K562 (cell line): ENCODE measurements at regions not wholly inside any gene's neighbourhood (a gene's known extent, or its start where the extent isn't known, plus 50 kb on each side); places are given as distances from the start of the nearest gene placed in this dataset.

Source experiments
- ARID1B ChIP-seq: fragments of 450-650 bp; IDR thresholded peaks from 2 replicates; pipeline ENCODE4 v1.6.1; 2016; ENCODE audit warnings: antibody characterized with exemption, mild to moderate bottlenecking, inconsistent platforms
- DACH1 ChIP-seq: fragments of 450-650 bp; IDR thresholded peaks from 2 replicates; pipeline ENCODE4 v1.6.1; 2018; ENCODE audit not compliant: partially characterized antibody
- DMBX1 ChIP-seq: fragments of 250-450 bp; sonication (Bioruptor Pico); IDR thresholded peaks from 2 replicates; pipeline ENCODE4 v1.8.0; 2022; ENCODE audit warnings: inconsistent platforms, mild to moderate bottlenecking, moderate library complexity, borderline replicate concordance
- FOXK1 ChIP-seq: sonication (generic); formaldehyde crosslinking; IDR thresholded peaks from 2 replicates; pipeline ENCODE4 v1.8.0; 2022; ENCODE audit warnings: missing genetic modification reagents, mild to moderate bottlenecking, borderline replicate concordance
- HCFC1 ChIP-seq: IDR thresholded peaks from 2 replicates; pipeline ENCODE4 v1.6.1; 2012; ENCODE audit warnings: low read depth, low read length, improper control_type of control experiment
- MAFF ChIP-seq: IDR thresholded peaks from 2 replicates; pipeline ENCODE4 v1.6.1; 2012; ENCODE audit warnings: low read length, improper control_type of control experiment
- MYNN ChIP-seq, 2 experiments: sonication (generic); formaldehyde crosslinking in 1 of 2; IDR thresholded peaks; 2 replicates each; pipeline versions ENCODE4 v1.5.0 to v1.6.1; 2016 to 2020; ENCODE audit warnings: antibody characterized with exemption in 1 of 2, missing genetic modification reagents in 1 of 2
- NBN ChIP-seq: fragments of 450-650 bp; IDR thresholded peaks from 2 replicates; pipeline ENCODE4 v1.6.1; 2016; ENCODE audit warnings: low read depth, mild to moderate bottlenecking
- SREBF1 ChIP-seq: fragments of 150-350 bp; IDR thresholded peaks from 2 replicates; pipeline ENCODE4 v1.6.1; 2014; ENCODE audit warnings: antibody characterized with exemption, low read depth, low read length, borderline replicate concordance
- ZNF717 ChIP-seq: fragments of 250-450 bp; sonication (Bioruptor Pico); IDR thresholded peaks from 2 replicates; pipeline ENCODE4 v1.5.0; 2021
- TF ChIP-seq, protein P1 (sequence below), 2 experiments: fragments of 450-650 bp; formaldehyde crosslinking in 1 of 2; IDR thresholded peaks; 2 replicates each; pipeline versions ENCODE4 v1.4.0 to v1.6.1; 2014 to 2020; ENCODE audit warnings: mild to moderate bottlenecking in 2 of 2, borderline replicate concordance in 1 of 2, low read depth in 1 of 2
- TF ChIP-seq, protein P2 (sequence below): fragments of 450-650 bp; IDR thresholded peaks from 2 replicates; pipeline ENCODE4 v1.6.1; 2016; ENCODE audit warnings: borderline replicate concordance
- TF ChIP-seq, protein P3 (sequence below): sonication (generic); IDR thresholded peaks from 2 replicates; pipeline ENCODE4 v1.6.1; 2016
- TF ChIP-seq, protein P4 (sequence below): fragments of 250-450 bp; sonication (Bioruptor Pico); IDR thresholded peaks from 2 replicates; pipeline ENCODE4 v1.4.0; 2020; ENCODE audit warnings: mild to moderate bottlenecking

DNA sequence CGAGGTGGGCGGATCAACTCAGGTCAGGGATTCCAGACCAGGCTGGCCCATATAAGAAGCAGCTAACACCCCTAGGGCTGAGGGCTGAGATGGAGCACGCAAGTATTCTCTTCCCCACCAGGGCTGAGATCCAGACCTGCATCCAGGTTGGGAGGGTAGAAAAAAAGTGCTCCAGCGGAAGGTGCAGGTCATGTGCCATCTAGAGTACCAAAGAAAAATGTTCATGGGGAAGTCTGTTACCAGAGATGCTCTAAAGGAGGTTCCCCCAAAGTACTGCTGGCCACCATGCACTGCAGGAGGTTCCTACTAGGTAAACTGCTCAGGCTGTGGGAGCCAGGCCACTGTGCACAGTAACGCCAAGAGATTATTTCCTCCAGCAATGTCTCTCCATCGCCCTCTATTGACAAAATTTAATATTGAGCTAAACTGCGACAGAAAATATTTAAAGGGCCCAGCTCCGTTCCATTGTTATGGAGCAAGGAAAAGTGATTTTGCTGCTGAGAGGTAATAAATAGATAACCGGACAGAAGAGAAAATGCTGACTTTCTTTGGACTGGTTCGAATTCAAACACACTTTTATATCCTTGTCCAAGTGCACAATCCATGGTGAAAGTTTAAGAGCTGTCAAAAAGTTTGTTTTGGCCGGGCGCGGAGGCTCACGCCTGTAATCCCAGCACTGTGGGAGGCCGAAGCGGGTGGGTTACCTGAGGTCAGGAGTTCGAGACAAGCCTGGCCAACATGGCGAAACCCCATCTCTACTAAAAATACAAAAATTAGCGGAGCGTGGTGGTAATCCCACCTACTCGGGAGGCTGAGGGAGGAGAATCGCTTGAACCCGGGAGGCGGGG is 159.9 kb downstream of the OR2B2 start (continued):
- TF ChIP-seq, protein P1, sequence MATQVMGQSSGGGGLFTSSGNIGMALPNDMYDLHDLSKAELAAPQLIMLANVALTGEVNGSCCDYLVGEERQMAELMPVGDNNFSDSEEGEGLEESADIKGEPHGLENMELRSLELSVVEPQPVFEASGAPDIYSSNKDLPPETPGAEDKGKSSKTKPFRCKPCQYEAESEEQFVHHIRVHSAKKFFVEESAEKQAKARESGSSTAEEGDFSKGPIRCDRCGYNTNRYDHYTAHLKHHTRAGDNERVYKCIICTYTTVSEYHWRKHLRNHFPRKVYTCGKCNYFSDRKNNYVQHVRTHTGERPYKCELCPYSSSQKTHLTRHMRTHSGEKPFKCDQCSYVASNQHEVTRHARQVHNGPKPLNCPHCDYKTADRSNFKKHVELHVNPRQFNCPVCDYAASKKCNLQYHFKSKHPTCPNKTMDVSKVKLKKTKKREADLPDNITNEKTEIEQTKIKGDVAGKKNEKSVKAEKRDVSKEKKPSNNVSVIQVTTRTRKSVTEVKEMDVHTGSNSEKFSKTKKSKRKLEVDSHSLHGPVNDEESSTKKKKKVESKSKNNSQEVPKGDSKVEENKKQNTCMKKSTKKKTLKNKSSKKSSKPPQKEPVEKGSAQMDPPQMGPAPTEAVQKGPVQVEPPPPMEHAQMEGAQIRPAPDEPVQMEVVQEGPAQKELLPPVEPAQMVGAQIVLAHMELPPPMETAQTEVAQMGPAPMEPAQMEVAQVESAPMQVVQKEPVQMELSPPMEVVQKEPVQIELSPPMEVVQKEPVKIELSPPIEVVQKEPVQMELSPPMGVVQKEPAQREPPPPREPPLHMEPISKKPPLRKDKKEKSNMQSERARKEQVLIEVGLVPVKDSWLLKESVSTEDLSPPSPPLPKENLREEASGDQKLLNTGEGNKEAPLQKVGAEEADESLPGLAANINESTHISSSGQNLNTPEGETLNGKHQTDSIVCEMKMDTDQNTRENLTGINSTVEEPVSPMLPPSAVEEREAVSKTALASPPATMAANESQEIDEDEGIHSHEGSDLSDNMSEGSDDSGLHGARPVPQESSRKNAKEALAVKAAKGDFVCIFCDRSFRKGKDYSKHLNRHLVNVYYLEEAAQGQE (IDR thresholded peaks at IDR 0.05; ENCODE audit: borderline replicate concordance): peak; percentile 66; the same call in 1 of the 2 replicates
- TF ChIP-seq, protein P1 (CRISPR knock-in tag; IDR thresholded peaks at IDR 0.05; ENCODE audit: low read depth): no peak
- TF ChIP-seq, protein P2, sequence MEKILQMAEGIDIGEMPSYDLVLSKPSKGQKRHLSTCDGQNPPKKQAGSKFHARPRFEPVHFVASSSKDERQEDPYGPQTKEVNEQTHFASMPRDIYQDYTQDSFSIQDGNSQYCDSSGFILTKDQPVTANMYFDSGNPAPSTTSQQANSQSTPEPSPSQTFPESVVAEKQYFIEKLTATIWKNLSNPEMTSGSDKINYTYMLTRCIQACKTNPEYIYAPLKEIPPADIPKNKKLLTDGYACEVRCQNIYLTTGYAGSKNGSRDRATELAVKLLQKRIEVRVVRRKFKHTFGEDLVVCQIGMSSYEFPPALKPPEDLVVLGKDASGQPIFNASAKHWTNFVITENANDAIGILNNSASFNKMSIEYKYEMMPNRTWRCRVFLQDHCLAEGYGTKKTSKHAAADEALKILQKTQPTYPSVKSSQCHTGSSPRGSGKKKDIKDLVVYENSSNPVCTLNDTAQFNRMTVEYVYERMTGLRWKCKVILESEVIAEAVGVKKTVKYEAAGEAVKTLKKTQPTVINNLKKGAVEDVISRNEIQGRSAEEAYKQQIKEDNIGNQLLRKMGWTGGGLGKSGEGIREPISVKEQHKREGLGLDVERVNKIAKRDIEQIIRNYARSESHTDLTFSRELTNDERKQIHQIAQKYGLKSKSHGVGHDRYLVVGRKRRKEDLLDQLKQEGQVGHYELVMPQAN: peak; percentile 32; the same call in 1 of the 2 replicates
- peak; percentile 15 for TF ChIP-seq DACH1
- TF ChIP-seq ARID1B: 0 out of 2 replicates have a peak, but pooled peaks have one; percentile 6
- peak; percentile 32; the same call in 1 of the 2 replicates for TF ChIP-seq FOXK1
- peak; percentile 35 for TF ChIP-seq HCFC1
- no peak for TF ChIP-seq SREBF1
- TF ChIP-seq MYNN (IDR thresholded peaks at IDR 0.05): no peak
- no peak for TF ChIP-seq MYNN (CRISPR knock-in tag; IDR thresholded peaks at IDR 0.05)
- TF ChIP-seq, protein P3, sequence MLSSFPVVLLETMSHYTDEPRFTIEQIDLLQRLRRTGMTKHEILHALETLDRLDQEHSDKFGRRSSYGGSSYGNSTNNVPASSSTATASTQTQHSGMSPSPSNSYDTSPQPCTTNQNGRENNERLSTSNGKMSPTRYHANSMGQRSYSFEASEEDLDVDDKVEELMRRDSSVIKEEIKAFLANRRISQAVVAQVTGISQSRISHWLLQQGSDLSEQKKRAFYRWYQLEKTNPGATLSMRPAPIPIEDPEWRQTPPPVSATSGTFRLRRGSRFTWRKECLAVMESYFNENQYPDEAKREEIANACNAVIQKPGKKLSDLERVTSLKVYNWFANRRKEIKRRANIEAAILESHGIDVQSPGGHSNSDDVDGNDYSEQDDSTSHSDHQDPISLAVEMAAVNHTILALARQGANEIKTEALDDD: peak; percentile 73
- 0 out of 2 replicates have a peak, but pooled peaks have one; percentile 27 for TF ChIP-seq MAFF
- TF ChIP-seq, protein P4, sequence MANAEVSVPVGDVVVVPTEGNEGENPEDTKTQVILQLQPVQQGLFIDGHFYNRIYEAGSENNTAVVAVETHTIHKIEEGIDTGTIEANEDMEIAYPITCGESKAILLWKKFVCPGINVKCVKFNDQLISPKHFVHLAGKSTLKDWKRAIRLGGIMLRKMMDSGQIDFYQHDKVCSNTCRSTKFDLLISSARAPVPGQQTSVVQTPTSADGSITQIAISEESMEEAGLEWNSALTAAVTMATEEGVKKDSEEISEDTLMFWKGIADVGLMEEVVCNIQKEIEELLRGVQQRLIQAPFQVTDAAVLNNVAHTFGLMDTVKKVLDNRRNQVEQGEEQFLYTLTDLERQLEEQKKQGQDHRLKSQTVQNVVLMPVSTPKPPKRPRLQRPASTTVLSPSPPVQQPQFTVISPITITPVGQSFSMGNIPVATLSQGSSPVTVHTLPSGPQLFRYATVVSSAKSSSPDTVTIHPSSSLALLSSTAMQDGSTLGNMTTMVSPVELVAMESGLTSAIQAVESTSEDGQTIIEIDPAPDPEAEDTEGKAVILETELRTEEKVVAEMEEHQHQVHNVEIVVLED (CRISPR knock-in tag): no peak
- no peak; the same call in 1 of the 2 replicates for TF ChIP-seq NBN
- no peak for TF ChIP-seq DMBX1 (CRISPR knock-in tag)
- TF ChIP-seq ZNF717 (CRISPR knock-in tag): no peak
